ENCODE measurements at regions not wholly inside any gene's neighbourhood (a gene's known extent, or its start where the extent isn't known, plus 50 kb on each side); places are given as distances from the start of the nearest gene placed in this dataset.

DNA sequence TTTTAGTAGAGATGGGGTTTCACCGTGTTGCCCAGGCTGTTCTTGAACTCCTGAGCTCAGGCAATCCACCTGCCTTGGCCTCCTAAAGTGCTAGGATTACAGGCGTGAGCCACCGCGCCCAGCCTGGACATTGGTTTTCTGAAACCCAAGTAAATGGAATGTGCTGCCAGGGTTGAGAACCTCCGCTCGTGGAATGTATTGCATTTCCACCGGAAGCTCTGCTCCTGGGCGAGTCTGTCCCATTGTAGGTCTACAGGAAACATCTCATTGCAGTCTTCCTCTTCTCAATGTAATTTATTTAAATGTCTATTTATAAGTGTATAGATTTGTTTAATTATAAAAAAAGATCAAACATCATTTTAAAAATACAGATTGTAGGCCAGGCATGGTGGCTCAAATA is 57.4 kb upstream of the HAPSTR1 start (continued):
- TF ChIP-seq, protein P1, sequence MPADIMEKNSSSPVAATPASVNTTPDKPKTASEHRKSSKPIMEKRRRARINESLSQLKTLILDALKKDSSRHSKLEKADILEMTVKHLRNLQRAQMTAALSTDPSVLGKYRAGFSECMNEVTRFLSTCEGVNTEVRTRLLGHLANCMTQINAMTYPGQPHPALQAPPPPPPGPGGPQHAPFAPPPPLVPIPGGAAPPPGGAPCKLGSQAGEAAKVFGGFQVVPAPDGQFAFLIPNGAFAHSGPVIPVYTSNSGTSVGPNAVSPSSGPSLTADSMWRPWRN (IDR thresholded peaks at IDR 0.05; ENCODE audit: low read depth) = no peak

DNA sequence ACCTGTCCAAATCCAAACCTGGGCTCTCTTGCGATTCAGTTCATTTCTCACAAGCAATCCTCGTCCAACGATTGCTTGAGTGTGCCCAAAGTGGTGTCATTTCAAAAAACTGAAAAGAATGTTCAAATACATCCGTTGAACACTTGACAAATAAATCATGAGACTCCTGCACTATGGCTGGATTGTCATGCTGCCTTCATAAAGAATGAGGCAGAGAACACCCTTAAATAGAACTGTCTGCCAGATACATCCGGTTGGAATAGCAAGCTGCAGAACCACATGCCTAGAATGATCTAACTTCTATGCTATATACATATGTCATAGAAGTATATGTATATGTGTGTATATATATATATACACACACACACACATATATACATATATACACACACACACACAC is 55.4 kb upstream of the HAPSTR1 start:
- no peak overlapping the region for H3K9ac ChIP-seq (ENCODE audit: insufficient read depth in 1 of 2, low read depth in 2 of 2, low read length in 2 of 2)
- H3K4me2 ChIP-seq (ENCODE audit: insufficient read depth, low read length) = no peak overlapping the region
- H3K9me1 ChIP-seq (ENCODE audit: control insufficient read depth, insufficient read depth, low read length) = no peaks in the 10 kb centered on the region
- no peak overlapping the region for H2AFZ ChIP-seq (ENCODE audit: low read depth, low read length)
- no peak for FAIRE-seq
- in situ Hi-C loops (cut with MboI) (no loop called here), intact Hi-C loops (cut with micrococcal nuclease) (no loop called here)
- BruUV-seq (replicated peaks) = no TSS peak
- no peaks in the 10 kb centered on the region for H4K20me1 ChIP-seq (replicated peaks; ENCODE audit: control insufficient read depth, insufficient read depth, low read length)
- ChIA-PET POLR2A (interaction anchor here (1.4 kb wide), 1 partner anchor 62 kb away, joined by 4 read pairs; no protein-coding TSS in a partner anchor), CTCF (ENCODE audit: low intra/inter-chr PET ratio) (no interaction called here)
- no peaks in the 10 kb centered on the region for H3K36me3 ChIP-seq (ENCODE audit: control insufficient read depth, insufficient read depth, low read length)
- no peak for ATAC-seq
- H3K4me1 ChIP-seq (replicated peaks in 1 of 2; ENCODE audit: control insufficient read depth in 2 of 2, insufficient read depth in 2 of 2, low read length in 2 of 2) = no peaks in the 10 kb centered on the region
- WGBS (ENCODE audit: insufficient coverage, low coverage, missing lambda C conversion rate) = 23% methylated on average over 5 of the region's 5 CpGs
- H3K4me3 ChIP-seq = no peak overlapping the region
- DNase-seq (ENCODE audit: extremely low read depth in 1 of 4, low spot score in 3 of 4) = no peak
- H3K79me2 ChIP-seq (ENCODE audit: control insufficient read depth, insufficient read depth, low read length) = no peaks in the 10 kb centered on the region
- TF ChIP-seq ZNF224 (CRISPR knock-in tag; IDR thresholded peaks at IDR 0.05) = no peak
- TF ChIP-seq PRPF4 (IDR thresholded peaks at IDR 0.05; ENCODE audit: insufficient read depth, low read depth, low read length, poor library complexity, severe bottlenecking) = no peak
- TF ChIP-seq ZNF561 (CRISPR knock-in tag; conservative IDR thresholded peaks at IDR 0.05) = no peak
- TF ChIP-seq STAT5B (CRISPR knock-in tag; IDR thresholded peaks at IDR 0.05) = no peak
- TF ChIP-seq ZBTB8A (IDR thresholded peaks at IDR 0.05; ENCODE audit: partially characterized antibody) = no peak
- H3K27ac ChIP-seq (ENCODE audit: extremely low read depth, low read depth, low read length) = no peak overlapping the region
- H3K27me3 ChIP-seq (ENCODE audit: control insufficient read depth in 2 of 2, insufficient read depth in 2 of 2, low read length in 2 of 2) = peaks cover 0 to under 1% of the 10 kb centered on the region in 2 experiments; a peak in 1 of 5 replicates
- H3K9me3 ChIP-seq (replicated peaks; ENCODE audit: control insufficient read depth, insufficient read depth, low read depth, low read length) = no peaks in the 10 kb centered on the region
